DMS114 treated with DMSO at 0.1 percent for 48 hours (cell line): ENCODE measurements at regions not wholly inside any gene's neighbourhood (a gene's known extent, or its start where the extent isn't known, plus 50 kb on each side); places are given as distances from the start of the nearest gene placed in this dataset.
"Not testable (repeated sequence)": the region's sequence is repeated elsewhere in the genome, so short reads cannot be mapped to it uniquely, and the experiment has no call there.

Experiments
- DNase-seq: peaks from one replicate; lab custom pipeline; 2025; ENCODE audit not compliant: unreplicated experiment; lab: John Stamatoyannopoulos, UW

DNA sequence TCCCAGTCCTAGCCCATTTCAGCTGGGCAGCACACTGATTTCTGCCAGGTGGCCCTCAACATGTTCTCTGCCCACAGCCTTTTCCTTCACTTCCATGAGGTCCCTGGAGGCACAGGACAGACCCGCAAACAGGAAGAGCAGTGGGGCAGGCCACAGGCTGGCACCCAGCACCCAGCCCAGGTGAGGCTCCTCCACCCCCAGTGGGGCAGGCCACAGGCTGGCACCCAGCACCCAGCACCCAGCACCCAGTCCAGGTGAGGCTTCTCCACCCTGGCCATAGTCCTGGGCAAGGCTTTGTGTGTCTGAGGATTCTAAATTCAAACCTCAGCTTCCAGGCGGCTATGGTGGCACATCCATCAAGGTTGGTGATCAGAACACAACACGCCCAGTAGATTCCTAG is 1413.0 kb downstream of the BRD1 start:
- DNase-seq: no peak

DNA sequence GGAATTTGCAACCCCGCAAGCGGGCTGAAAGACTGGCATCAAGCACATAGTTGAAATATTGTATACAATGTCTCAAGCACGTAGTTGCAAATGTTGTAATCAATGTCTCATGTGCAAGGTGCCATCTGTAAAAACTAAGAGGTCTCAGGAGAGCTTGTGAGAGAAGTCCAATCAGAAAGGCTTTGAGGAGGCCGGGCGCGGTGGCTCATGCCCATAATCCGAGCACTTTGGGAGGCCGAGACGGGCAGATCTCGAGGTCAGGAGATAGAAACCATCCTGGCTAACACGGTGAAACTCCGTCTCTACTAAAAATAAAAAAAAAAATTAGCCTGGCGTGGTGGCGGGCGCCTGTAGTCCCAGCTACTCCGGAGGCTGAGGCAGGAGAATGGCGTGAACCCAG is 1414.7 kb downstream of the BRD1 start:
- not testable (repeated sequence) for DNase-seq

DNA sequence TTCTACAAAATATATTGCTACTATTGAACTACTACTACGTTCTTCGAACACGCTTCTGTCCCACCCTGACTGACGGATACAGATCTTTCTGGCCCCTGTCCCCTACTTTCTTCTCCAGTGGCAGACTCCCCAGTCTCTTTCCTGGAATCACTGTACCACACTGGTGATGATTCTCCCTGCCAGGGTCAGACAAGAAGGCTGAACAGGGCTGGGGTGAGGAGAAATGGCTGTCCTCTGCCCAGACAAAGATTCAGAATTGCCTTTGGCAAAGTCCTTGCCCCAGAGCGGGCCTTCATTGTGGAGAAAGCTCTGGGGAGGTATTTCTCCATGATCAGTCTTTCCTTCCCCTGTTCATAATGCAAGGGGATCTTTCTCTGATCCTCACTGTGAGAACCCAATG is 1417.1 kb downstream of the BRD1 start:
- DNase-seq: no peak

DNA sequence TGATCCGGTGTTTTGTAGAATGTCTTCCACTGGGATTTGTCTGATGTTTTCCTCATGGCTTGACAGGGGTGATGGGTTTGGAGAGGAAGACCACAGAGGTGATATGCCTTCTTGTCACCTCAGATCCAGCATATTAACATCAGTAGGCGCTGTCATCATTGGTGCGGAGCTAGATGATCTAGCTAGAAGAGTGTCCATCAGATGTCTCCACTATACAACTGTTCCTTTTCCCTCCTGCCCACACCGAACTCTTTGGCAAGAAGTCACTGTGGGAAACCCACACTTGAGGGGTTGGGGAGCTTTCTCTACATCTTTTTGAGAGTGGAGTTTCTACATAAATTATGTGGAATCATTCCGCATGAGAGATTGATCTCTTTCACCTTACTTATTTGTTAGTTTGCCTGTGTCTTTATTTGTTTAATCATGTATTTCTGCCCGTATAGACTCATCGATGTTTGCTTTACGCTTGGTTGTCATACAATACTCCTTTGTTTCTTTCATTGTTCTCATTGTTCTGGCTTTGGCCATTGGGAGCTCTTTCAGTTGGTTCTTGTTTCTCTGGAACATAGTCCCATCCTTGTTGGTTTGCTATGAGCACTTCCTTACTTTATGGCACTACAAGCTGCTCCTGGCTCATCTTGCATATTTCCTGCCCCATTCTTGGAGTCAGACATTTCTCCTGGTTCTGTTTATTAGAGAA is 1420.3 kb downstream of the BRD1 start:
- DNase-seq: no peak

DNA sequence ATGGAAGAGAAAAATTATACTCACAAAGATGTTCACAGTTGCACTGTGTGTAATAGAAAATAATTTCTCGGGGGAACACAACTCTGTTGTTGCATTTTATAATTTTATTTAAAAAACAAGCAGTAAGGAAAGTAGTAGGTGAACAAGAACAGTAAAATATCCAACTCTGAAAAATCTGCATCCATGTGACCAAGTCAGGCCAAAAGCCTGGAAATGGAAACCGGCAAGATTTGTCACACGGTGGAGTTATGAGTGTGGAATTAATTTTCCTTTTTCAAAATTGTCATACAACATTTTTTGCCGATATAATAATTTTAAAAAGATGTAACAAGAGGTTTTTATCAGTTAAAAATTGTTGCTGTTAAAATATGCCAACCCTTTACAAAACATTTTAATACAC is 1421.5 kb downstream of the BRD1 start:
- DNase-seq: no peak

DNA sequence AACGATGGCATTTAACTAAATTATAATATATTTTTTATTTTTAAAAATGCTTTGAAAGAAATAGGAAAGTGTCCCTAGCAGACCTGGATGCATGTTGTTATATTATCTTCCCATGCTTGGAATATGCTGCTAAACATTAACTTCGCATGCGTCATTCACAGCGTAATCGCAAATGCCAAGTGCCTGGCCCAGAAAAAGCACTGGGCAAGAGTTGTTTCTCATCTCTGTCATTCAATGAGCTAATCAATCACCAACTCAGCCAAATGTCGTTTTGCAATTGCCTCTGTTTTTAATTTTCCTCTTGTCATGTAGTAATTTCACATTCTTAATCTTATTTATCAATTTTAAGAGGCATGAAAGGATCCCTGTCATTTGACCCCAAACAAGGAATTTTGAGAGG is 1421.9 kb downstream of the BRD1 start:
- no peak for DNase-seq

DNA sequence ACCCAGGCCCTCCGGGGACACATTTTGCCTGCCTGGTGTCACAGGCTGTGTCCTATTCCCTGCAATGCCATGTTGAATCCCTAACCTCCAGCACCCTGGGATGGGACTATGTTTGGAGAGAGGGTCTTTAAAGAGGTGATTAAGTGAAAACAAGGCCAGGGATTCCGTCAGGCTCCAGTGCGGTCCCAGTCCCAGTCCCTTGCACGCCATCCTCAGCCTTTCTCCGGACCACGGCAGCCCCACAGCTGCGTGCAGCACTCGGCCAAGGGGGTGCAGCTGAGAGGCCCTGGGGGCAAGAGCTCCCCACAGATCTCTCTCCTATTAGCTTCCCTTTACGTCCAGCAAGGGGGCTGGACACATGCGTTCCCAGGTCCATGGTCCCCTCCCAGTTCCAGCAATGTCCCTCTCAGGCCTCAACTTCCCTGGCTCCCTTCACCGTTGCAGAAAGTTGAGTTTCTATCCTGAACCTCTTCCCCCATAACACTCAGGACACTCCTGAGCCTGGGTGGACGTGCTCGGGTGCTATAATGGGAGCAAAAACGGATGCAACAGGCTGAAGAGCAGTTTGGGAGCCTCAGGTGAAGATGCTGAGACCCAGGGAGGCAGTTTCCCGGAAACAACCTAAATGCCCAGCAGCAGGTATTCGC is 1422.7 kb downstream of the BRD1 start:
- no peak for DNase-seq

DNA sequence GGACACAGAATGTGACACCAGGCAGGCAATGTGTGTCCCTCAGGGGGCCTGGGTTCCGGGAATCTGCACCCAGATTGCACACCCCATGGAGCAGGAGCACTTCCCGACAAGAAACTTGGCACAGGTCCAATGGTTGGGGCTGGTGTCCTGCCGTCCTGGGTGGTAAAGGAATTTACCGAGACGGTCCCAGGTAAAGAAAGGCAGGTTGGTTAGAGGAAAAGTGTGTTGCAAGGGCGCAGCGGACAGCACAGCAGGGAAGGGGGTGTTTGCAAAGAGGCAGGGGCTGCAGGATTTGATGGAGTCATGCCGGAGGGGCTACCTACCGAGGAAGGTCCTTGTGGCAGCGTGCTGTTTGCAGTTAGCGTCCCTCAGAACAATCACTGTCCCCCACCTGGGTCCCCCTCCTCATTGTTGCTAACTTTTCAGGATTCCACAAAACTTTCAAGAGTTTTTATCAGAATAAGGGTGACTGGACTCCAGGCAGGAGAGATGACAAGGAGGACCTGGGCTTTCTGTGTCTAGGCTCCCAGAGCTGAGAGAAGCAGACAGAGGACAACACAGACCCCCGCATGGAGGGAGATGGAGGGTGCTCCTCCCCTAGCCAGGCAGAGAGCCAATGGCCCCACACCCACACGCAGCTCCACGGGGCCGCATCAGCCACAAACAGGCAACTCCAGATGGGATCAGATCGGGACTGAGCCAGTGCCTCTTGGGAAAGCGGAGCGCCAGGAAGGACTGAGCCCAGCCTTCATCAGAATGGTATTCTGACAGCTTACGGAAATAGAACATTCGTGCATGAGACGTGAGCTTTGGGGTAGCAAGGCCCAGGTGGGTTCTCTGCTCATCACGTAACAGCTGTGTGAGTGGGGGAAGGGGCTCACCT is 1423.9 kb downstream of the BRD1 start:
- no peak for DNase-seq

DNA sequence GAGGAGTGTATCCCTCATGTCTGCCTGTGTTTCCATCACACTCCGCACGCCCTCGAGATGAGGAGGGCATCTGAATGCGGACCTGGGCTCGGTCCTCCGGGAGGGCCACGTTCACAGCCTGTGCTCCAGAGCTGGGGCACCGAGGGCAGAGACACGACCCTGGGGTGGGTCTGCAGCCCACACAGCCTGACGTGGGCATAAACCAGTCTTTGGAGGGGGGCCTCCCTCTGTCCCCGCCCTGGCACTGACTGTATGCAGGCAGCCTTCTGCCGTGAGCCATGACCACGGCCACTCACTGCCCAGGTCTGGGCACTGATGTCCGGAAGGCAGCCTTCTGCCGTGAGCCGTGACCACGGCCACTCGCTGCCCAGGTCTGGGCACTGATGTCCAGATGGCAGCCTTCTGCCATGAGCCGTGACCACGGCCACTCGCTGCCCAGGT is 1425.1 kb downstream of the BRD1 start:
- no peak for DNase-seq

DNA sequence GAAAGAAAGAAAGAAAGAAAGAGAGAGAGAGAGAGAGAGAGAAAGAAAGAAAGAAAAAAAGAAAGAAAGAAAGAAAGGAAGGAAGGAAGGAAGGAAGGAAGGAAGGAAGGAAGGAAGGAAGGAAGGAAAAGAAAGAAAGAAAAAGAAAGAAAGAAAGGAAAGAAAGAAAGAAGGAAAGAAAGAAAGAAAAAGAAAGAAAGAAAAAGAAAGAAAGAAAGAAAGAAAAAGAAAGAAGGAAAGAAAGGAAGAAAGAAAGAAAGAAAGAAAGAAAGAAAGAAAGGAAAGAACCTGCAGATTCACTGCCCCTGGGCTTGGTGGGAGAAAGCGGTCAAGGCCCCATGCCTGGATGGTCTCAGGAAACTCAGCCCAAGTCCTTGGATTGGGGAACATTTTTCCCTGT is 1426.2 kb downstream of the BRD1 start:
- not testable (repeated sequence) for DNase-seq

DNA sequence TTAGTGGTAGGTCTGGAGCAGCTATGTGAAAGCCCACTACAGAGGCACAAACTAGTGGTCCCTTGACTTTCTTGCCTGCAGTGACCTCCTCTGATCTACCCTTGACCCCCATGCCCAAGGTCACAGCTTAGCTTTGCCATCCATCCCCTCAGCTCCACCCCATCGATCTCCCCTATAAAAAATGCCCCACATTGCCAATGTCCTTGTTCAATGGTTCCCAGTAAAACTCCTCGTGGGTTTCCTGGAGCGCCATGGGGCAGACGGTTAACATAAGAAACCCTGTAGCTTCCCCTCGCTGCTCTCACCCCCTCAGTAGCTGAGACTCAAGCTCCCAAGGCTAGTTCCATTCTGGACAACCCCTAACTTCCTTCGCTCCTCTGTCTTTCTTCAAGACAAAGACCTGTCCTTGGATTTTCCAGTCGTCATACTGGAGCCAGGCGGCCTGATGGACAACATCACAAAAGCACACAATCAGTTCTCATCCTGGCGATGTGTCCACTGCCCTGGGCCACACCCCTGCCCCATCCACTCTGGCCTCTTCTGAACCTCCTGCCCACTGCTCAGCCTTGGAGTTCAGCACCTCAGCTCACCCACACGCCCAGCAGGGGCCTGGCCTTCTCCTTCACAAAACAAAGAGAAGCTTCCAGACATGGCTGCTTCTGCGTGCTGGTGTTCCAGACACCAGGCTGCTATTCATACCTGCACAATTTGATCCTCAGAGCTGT is 1429.3 kb downstream of the BRD1 start:
- no peak for DNase-seq

DNA sequence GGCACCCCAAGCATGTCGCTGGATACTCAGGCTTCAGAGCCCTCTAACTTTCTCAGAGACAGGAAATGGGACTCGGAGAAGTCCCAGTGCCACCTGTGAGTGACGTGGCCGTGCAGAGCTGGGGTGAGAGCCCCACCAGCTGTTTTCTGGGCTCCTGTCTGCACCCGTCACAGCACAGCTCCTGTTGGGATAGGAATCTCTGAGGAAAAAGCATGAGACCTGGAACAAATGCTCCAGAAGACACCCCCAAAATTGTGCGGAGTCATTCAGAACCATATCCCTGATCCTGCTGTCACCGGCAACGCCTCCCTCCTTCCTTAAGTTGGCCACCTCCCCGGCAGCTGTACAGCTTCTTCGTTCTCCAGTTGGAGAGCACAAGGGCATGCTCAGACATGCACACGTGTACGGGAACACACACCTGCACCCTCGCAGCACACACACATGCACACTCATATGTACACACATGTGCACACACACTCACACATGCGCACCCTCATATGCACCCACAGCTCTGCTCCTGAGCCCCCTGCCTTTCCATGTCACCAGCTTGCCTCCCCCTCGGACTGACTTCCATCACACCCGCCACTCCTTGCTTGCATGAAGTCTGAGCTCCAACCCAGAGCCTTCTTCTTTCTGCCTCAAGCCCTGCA is 1430.0 kb downstream of the BRD1 start:
- DNase-seq: no peak

DNA sequence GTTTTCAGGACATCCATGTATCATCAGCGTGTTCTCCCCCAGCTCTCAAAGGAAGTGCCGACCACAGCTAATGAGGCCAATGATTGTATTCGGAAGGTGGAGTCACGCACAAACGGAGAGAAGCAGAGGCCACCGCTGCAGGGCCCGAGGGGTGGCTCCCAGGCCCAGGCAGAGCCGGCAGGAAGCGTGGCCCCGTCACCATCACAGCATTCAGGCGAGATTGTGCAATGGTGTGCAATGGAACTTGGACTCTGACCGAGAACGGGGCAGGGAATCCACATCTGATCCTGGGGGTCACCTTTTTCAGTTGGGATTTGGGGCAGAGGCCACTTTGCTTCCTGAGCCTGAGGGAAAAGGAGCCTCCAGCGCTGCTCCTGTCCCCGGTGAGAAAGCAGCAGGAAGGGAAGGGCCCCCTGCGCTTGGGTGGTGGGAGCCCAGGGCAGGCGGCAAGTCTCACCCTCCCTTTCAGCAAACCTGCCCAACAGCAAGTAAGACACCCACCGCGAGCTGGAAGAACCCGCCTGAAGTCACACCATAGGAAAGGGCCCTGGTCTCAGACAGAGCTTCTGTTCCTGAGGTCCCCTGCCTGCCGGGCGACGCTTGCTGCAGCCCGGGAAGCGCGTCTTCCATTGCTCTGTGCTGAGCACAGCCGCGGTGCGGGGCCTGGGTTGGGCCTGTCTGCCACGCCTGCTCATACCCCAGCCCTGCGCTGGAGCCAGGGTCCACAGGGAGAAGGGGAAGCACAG is 1430.7 kb downstream of the BRD1 start:
- no peak for DNase-seq

DNA sequence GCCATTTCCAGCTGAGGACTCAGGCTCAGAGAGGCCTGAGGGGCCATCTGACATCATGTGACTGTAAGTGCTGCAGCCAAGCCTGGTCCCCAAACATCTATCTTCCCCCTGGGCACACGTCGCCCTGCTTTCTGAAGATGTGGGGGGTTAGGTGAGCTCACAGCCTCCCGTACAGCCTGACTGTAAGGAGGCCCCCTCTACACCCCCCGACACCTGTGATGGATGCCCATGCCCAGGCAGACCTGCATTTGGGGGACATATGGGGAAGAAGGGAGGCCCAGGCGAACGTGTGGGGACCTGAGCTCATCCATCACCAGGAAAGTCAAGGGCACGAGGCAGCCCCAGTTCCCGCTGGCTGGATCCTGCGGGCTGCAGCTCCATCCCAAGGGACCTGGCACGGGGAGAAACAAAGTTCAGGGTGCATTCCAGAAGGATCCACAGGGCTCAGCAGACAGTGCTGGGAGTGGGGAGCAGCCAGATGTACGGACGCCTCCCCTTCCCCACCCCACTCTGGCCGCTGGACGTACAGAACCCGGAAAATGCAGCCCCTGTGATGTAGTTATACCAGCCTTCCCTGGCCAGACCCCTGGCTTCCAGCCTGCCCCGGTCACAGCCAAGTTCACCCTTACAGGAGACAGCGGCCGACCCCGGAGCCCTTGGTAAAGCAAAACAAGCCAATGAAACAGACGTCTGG is 1431.4 kb downstream of the BRD1 start:
- no peak for DNase-seq

DNA sequence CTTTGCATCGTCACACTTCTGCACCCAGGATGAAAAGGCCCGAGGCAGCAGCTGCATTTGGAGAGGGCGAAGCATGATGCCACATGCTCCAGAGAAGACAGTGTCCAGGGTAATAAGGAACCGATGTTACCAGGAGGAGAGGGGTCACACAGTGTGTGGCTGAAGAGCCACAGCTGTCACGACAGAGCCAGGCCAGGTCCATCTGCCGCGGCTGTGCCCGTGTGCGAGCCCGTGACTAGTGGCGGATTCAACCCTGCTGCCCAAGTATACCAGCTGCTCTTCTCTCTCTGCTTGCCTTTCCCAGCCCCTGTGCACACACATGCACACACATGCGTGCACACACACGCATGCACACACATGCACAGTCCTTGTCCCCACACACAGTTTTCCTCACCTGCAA is 1432.5 kb downstream of the BRD1 start:
- DNase-seq: no peak

DNA sequence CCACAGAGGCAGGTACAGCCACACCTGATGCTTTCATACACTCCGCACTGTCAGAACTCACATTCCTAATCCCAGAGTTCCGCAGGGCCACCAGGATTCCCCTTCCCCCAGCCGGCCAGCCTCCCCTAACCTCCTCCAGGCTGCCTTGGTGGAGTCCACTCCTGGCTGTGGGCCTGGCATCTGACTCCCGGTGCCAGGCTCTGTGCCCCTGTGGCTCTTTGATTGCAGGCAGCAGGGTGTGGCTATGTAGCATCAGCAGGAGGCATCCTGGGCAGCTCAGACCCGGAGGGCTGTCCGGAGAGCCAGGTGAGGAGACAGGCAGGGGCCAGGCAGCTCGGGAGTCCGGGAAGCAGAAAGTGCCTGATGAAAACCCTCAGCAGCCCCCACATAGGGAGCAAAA is 1432.9 kb downstream of the BRD1 start:
- DNase-seq: no peak

DNA sequence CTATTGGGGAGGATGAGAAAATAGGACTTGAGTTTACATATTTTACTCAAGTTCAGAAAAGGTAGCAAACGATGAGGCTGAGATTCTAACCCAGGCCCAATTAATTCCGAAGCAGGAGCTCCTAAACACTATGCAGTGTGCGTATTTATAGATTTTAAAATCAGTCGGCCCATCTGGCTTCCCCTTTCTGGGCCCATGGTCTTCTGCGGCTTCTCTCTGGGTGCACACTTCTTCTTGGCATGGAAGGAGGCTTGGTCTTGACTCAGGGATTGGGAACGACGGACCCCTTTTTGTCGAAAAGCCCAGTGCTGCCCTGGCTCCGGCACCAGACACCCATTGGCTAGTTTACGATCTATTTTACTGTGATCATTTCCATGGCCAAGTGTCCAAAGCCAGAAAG is 1433.8 kb downstream of the BRD1 start:
- no peak for DNase-seq

DNA sequence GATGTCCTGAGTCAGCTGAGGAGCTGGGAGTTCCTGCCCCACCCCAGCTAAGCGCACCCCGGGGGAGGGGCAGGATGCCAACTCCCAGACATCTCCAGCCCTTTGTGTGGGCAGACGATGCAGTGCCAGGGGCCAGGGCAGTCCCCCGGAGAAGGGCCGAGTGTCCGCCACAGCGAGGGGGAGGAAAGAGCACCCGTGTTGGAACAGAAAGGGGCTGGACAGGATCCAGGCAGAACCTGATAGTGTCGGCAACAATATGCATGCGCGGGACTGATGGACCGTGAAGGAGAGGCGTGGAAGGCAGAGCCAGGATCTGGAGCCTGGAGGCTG is 1434.7 kb downstream of the BRD1 start:
- no peak for DNase-seq

DNA sequence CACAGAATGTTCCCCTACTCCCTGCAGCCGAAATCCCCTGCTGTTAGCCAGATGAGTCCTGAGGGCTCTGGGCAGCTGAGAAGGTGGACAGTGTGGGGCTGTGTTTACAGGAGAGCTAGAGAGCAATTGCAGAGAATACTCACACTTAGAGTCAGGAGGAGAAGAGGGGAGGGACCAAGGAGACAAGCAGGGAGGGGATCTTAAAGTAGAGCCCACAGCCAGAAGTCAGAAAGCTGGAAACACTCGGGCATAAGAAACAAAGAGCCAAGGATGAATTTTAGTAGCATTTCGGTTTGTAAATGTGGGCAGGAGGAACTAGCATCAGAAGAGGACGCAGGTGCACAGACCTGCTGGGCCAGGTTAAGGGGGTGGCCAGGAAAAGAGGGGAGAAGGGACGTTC is 1435.9 kb downstream of the BRD1 start:
- DNase-seq: no peak
